Neural progenitor cell (in vitro differentiated cells): ENCODE measurements at regions not wholly inside any gene's neighbourhood (a gene's known extent, or its start where the extent isn't known, plus 50 kb on each side); places are given as distances from the start of the nearest gene placed in this dataset.

ENCODE experiments used
- DNase-seq: peaks from one replicate; pipeline ENCODE4 v3.0.0-alpha.2; 2016; ENCODE audit warnings: low spot score
- H2AFZ ChIP-seq: fragments of 200-600 bp; sonication (generic); replicated peaks from 2 replicates; pipeline ENCODE4 v1.6.1; 2016; ENCODE audit warnings: antibody characterized with exemption
- H3F3A ChIP-seq: fragments of 200-600 bp; sonication (generic); 2 replicates; pipeline ENCODE4 v1.6.1; 2016; ENCODE audit warnings: antibody characterized with exemption, low read depth
- H3K27ac ChIP-seq: fragments of 200-600 bp; sonication (generic); 2 replicates; pipeline ENCODE4 v1.5.1; 2016; ENCODE audit warnings: mild to moderate bottlenecking
- H3K27me3 ChIP-seq: fragments of 200-600 bp; sonication (generic); 2 replicates; pipeline ENCODE4 v1.6.1; 2016; ENCODE audit warnings: mild to moderate bottlenecking, moderate library complexity
- H3K36me3 ChIP-seq: fragments of 200-600 bp; sonication (generic); 2 replicates; pipeline ENCODE4 v1.5.1; 2016
- H3K4me1 ChIP-seq: fragments of 200-600 bp; sonication (generic); 2 replicates; pipeline ENCODE4 v1.6.1; 2016; ENCODE audit warnings: mixed run types
- H3K4me2 ChIP-seq: fragments of 200-600 bp; sonication (generic); 2 replicates; pipeline ENCODE4 v1.6.1; 2016
- H3K4me3 ChIP-seq: fragments of 200-600 bp; sonication (generic); 2 replicates; pipeline ENCODE4 v1.5.1; 2016
- H3K79me2 ChIP-seq: fragments of 200-600 bp; sonication (generic); 2 replicates; pipeline ENCODE4 v1.6.1; 2016; ENCODE audit warnings: low read depth
- H3K9ac ChIP-seq: fragments of 200-600 bp; sonication (generic); 2 replicates; pipeline ENCODE4 v1.6.1; 2016
- H3K9me3 ChIP-seq: fragments of 200-600 bp; sonication (generic); 2 replicates; pipeline ENCODE4 v1.5.1; 2016; ENCODE audit warnings: low read depth
- H4K20me1 ChIP-seq: fragments of 200-600 bp; sonication (generic); 2 replicates; pipeline ENCODE4 v1.6.1; 2016; ENCODE audit warnings: low read depth
- H3K27ac Mint-ChIP-seq: 3 replicates; pipeline ENCODE4 v1.8.0; 2021; ENCODE audit warnings: mixed read lengths
- H3K27me3 Mint-ChIP-seq: 2 replicates; pipeline ENCODE4 v1.8.0; 2022; ENCODE audit warnings: low read depth, mild to moderate bottlenecking, inconsistent platforms, moderate library complexity, mixed read lengths; ENCODE audit not compliant: insufficient read depth
- H3K36me3 Mint-ChIP-seq: 3 replicates; pipeline ENCODE4 v1.8.0; 2021; ENCODE audit warnings: mixed read lengths
- H3K4me1 Mint-ChIP-seq: 3 replicates; pipeline ENCODE4 v1.8.0; 2021; ENCODE audit warnings: mixed read lengths
- H3K4me3 Mint-ChIP-seq: 3 replicates; pipeline ENCODE4 v1.8.0; 2021; ENCODE audit warnings: mild to moderate bottlenecking, moderate library complexity, mixed read lengths
- H3K9me3 Mint-ChIP-seq: 3 replicates; pipeline ENCODE4 v1.8.0; 2020; ENCODE audit warnings: mixed read lengths
- CTCF ChIP-seq: fragments of 200-600 bp; sonication (generic); IDR thresholded peaks from 2 replicates; pipeline ENCODE4 v1.5.1; 2017; ENCODE audit warnings: antibody characterized with exemption, mild to moderate bottlenecking
- EZH2 ChIP-seq: fragments of 200-600 bp; sonication (generic); IDR thresholded peaks from 2 replicates; pipeline ENCODE4 v1.6.1; 2017; ENCODE audit warnings: antibody characterized with exemption, mild to moderate bottlenecking, moderate library complexity
- EZH2phosphoT487 ChIP-seq: fragments of 200-600 bp; sonication (generic); IDR thresholded peaks from 2 replicates; pipeline ENCODE4 v1.6.1; 2017; ENCODE audit warnings: antibody characterized with exemption

- Histone ChIP-seq H3K4me3 (no peak overlapping the region), H2AFZ (no peak overlapping the region), H3K79me2 (no peaks in the 10 kb centered on the region), H3K27me3 (no peaks in the 10 kb centered on the region), H3K27ac (no peak overlapping the region), H3F3A (no peaks in the 10 kb centered on the region), H3K4me1 (no peaks in the 10 kb centered on the region), H3K9ac (no peak overlapping the region), H4K20me1 (no peaks in the 10 kb centered on the region), H3K36me3 (no peaks in the 10 kb centered on the region), H3K9me3 (no peaks in the 10 kb centered on the region), H3K4me2 (no peak overlapping the region)
- no peak overlapping the region for H3K4me3 Mint-ChIP-seq
- no peaks in the 10 kb centered on the region for H3K36me3 Mint-ChIP-seq
- H3K4me1 Mint-ChIP-seq: peaks cover 18% of the 10 kb centered on the region
- H3K27ac Mint-ChIP-seq: no peak overlapping the region
- H3K27me3 Mint-ChIP-seq: no peaks in the 10 kb centered on the region
- TF ChIP-seq EZH2phosphoT487 (no peak), CTCF (peak; percentile 94)
- H3K9me3 Mint-ChIP-seq: no peaks in the 10 kb centered on the region
- DNase-seq: peak; percentile 75
Measured at GRCh38 chr2:59025157-59025757, 784.1 kb upstream of the FANCL start.

GRCh38 chr2:59021786-59022185 is 780.7 kb upstream of the FANCL start:
- TF ChIP-seq EZH2 (no peak), CTCF (no peak), EZH2phosphoT487 (no peak)
- H3K4me1 ChIP-seq: no peaks in the 10 kb centered on the region
- no peak overlapping the region for H3K4me2 ChIP-seq
- Mint-ChIP-seq H3K4me1 (peaks cover 16% of the 10 kb centered on the region), H3K4me3 (no peak overlapping the region), H3K27me3 (no peaks in the 10 kb centered on the region), H3K9me3 (no peaks in the 10 kb centered on the region), H3K36me3 (no peaks in the 10 kb centered on the region), H3K27ac (no peak overlapping the region)
- H3K4me3 ChIP-seq: no peak overlapping the region
- no peak for DNase-seq
- H3K9me3 ChIP-seq: no peaks in the 10 kb centered on the region
- no peaks in the 10 kb centered on the region for H4K20me1 ChIP-seq
- H3K9ac ChIP-seq: no peak overlapping the region
- H3F3A ChIP-seq: no peaks in the 10 kb centered on the region
- no peaks in the 10 kb centered on the region for H3K79me2 ChIP-seq
- no peak overlapping the region for H2AFZ ChIP-seq
- H3K27me3 ChIP-seq: no peaks in the 10 kb centered on the region
- H3K27ac ChIP-seq: no peak overlapping the region
- no peaks in the 10 kb centered on the region for H3K36me3 ChIP-seq

- H3K9me3 Mint-ChIP-seq: no peaks in the 10 kb centered on the region
- Histone ChIP-seq H3K4me2 (no peak overlapping the region), H3K9ac (no peak overlapping the region), H3K27ac (no peak overlapping the region), H3K27me3 (no peaks in the 10 kb centered on the region), H3F3A (no peaks in the 10 kb centered on the region), H3K9me3 (no peaks in the 10 kb centered on the region), H3K4me1 (no peaks in the 10 kb centered on the region), H3K4me3 (no peak overlapping the region), H3K79me2 (no peaks in the 10 kb centered on the region), H2AFZ (no peak overlapping the region), H3K36me3 (no peaks in the 10 kb centered on the region), H4K20me1 (no peaks in the 10 kb centered on the region)
- H3K36me3 Mint-ChIP-seq: no peaks in the 10 kb centered on the region
- peaks cover 4% of the 10 kb centered on the region for H3K4me1 Mint-ChIP-seq
- no peak for DNase-seq
- TF ChIP-seq EZH2phosphoT487: no peak
- TF ChIP-seq EZH2: no peak
- TF ChIP-seq CTCF: no peak
- no peak overlapping the region for H3K4me3 Mint-ChIP-seq
- H3K27me3 Mint-ChIP-seq: no peaks in the 10 kb centered on the region
- H3K27ac Mint-ChIP-seq: no peak overlapping the region
Measured at GRCh38 chr2:59019566-59020159, 778.5 kb upstream of the FANCL start.
